ENCODE measurements at regions not wholly inside any gene's neighbourhood (a gene's known extent, or its start where the extent isn't known, plus 50 kb on each side); places are given as distances from the start of the nearest gene placed in this dataset.
"Not testable (repeated sequence)": the region's sequence is repeated elsewhere in the genome, so short reads cannot be mapped to it uniquely, and the experiment has no call there.

- H3K4me3 ChIP-seq (ENCODE audit: low read length, poor library complexity, severe bottlenecking): no peak overlapping the region
- TF ChIP-seq CTCF (conservative IDR thresholded peaks at IDR 0.05; ENCODE audit: low read length) (no peak), EZH2phosphoT487 (IDR thresholded peaks at IDR 0.05; ENCODE audit: borderline replicate concordance) (no peak)
- no peak overlapping the region for H2AFZ ChIP-seq (ENCODE audit: low read length)
- H3K9me2 ChIP-seq (replicated peaks; ENCODE audit: low read depth, low read length): no peaks in the 10 kb centered on the region
- no peaks in the 10 kb centered on the region for H3K79me2 ChIP-seq (ENCODE audit: insufficient read depth, low read length)
- H3K36me3 ChIP-seq (ENCODE audit: insufficient read depth, low read length): no peaks in the 10 kb centered on the region
- no peak overlapping the region for H3K4me2 ChIP-seq (ENCODE audit: low read depth, low read length, poor library complexity, severe bottlenecking)
- H3F3A ChIP-seq (ENCODE audit: low read depth): no peaks in the 10 kb centered on the region
- no peaks in the 10 kb centered on the region for H3K27me3 ChIP-seq (ENCODE audit: insufficient read depth, low read length, poor library complexity, severe bottlenecking)
- no peaks in the 10 kb centered on the region for H3K4me1 ChIP-seq (ENCODE audit: insufficient read depth, low read length, poor library complexity, severe bottlenecking)
- H3K9ac ChIP-seq (ENCODE audit: low read depth, low read length, poor library complexity, severe bottlenecking): no peak overlapping the region
- H3K9me3 ChIP-seq (ENCODE audit: insufficient read depth, low read depth, low read length): no peaks in the 10 kb centered on the region
- no peaks in the 10 kb centered on the region for H4K20me1 ChIP-seq (ENCODE audit: insufficient read depth, low read length, poor library complexity, severe bottlenecking)
Measured at GRCh38 chr6:166704171-166704570, 77.1 kb upstream of the RPS6KA2 start.

GRCh38 chr6:166703149-166703710 lies 76.2 kb upstream of the RPS6KA2 start:
- no peaks in the 10 kb centered on the region for H3K4me1 ChIP-seq (ENCODE audit: insufficient read depth, low read length, poor library complexity, severe bottlenecking)
- no peaks in the 10 kb centered on the region for H3K9me2 ChIP-seq (replicated peaks; ENCODE audit: low read depth, low read length)
- no peak overlapping the region for H3K4me3 ChIP-seq (ENCODE audit: low read length, poor library complexity, severe bottlenecking)
- H3F3A ChIP-seq (ENCODE audit: low read depth): no peaks in the 10 kb centered on the region
- no peaks in the 10 kb centered on the region for H4K20me1 ChIP-seq (ENCODE audit: insufficient read depth, low read length, poor library complexity, severe bottlenecking)
- H3K27me3 ChIP-seq (ENCODE audit: insufficient read depth, low read length, poor library complexity, severe bottlenecking): no peaks in the 10 kb centered on the region
- no peak overlapping the region for H3K4me2 ChIP-seq (ENCODE audit: low read depth, low read length, poor library complexity, severe bottlenecking)
- no peaks in the 10 kb centered on the region for H3K9me3 ChIP-seq (ENCODE audit: insufficient read depth, low read depth, low read length)
- H2AFZ ChIP-seq (ENCODE audit: low read length): no peak overlapping the region
- H3K9ac ChIP-seq (ENCODE audit: low read depth, low read length, poor library complexity, severe bottlenecking): no peak overlapping the region
- H3K36me3 ChIP-seq (ENCODE audit: insufficient read depth, low read length): no peaks in the 10 kb centered on the region
- no peak for TF ChIP-seq EZH2phosphoT487 (IDR thresholded peaks at IDR 0.05; ENCODE audit: borderline replicate concordance)
- H3K79me2 ChIP-seq (ENCODE audit: insufficient read depth, low read length): no peaks in the 10 kb centered on the region

GRCh38 chr6:166701424-166701823 lies 74.4 kb upstream of the RPS6KA2 start:
- H2AFZ ChIP-seq (ENCODE audit: low read length); H3K4me3 ChIP-seq (ENCODE audit: low read length, poor library complexity, severe bottlenecking); H3K4me1 ChIP-seq (ENCODE audit: insufficient read depth, low read length, poor library complexity, severe bottlenecking); H3K9ac ChIP-seq (ENCODE audit: low read depth, low read length, poor library complexity, severe bottlenecking); H3K9me2 ChIP-seq (replicated peaks; ENCODE audit: low read depth, low read length); H3K4me2 ChIP-seq (ENCODE audit: low read depth, low read length, poor library complexity, severe bottlenecking); H3K27me3 ChIP-seq (ENCODE audit: insufficient read depth, low read length, poor library complexity, severe bottlenecking); H4K20me1 ChIP-seq (ENCODE audit: insufficient read depth, low read length, poor library complexity, severe bottlenecking); H3F3A ChIP-seq (ENCODE audit: low read depth); H3K9me3 ChIP-seq (ENCODE audit: insufficient read depth, low read depth, low read length); H3K79me2 ChIP-seq (ENCODE audit: insufficient read depth, low read length); H3K36me3 ChIP-seq (ENCODE audit: insufficient read depth, low read length): not testable (repeated sequence)

- H3K27me3 ChIP-seq (ENCODE audit: insufficient read depth, low read length, poor library complexity, severe bottlenecking); H3K36me3 ChIP-seq (ENCODE audit: insufficient read depth, low read length); H3K79me2 ChIP-seq (ENCODE audit: insufficient read depth, low read length); H2AFZ ChIP-seq (ENCODE audit: low read length); H3K4me3 ChIP-seq (ENCODE audit: low read length, poor library complexity, severe bottlenecking); H3F3A ChIP-seq (ENCODE audit: low read depth); H4K20me1 ChIP-seq (ENCODE audit: insufficient read depth, low read length, poor library complexity, severe bottlenecking); H3K9me3 ChIP-seq (ENCODE audit: insufficient read depth, low read depth, low read length); H3K9ac ChIP-seq (ENCODE audit: low read depth, low read length, poor library complexity, severe bottlenecking); H3K9me2 ChIP-seq (replicated peaks; ENCODE audit: low read depth, low read length); H3K4me2 ChIP-seq (ENCODE audit: low read depth, low read length, poor library complexity, severe bottlenecking); H3K4me1 ChIP-seq (ENCODE audit: insufficient read depth, low read length, poor library complexity, severe bottlenecking): not testable (repeated sequence)
Measured at GRCh38 chr6:166700871-166701270, 73.8 kb upstream of the RPS6KA2 start.

All from Loucy (cell line).